NCI-H1930 (cell line): ENCODE measurements at regions not wholly inside any gene's neighbourhood (a gene's known extent, or its start where the extent isn't known, plus 50 kb on each side); places are given as distances from the start of the nearest gene placed in this dataset.

Source experiments
- DNase-seq, 2 experiments: peaks; one replicate each; lab custom pipeline; 2025; lab: John Stamatoyannopoulos, UW

- DNase-seq: no peak
Observed at GRCh38 chr7:57250801-57251200, 118.6 kb upstream of the ZNF479 start.

GRCh38 chr7:57256637-57257375, 124.6 kb upstream of the ZNF479 start:
- no peak for DNase-seq

GRCh38 chr7:57274535-57275283, 142.5 kb upstream of the ZNF479 start:
- no peak for DNase-seq

GRCh38 chr7:57300747-57301146, 149.2 kb upstream of the ZNF716 start:
- no peak for DNase-seq

GRCh38 chr7:57305192-57305748, 144.7 kb upstream of the ZNF716 start:
- DNase-seq: no peak

- no peak for DNase-seq
Observed at GRCh38 chr7:57308631-57309408, 141.2 kb upstream of the ZNF716 start.

- no peak for DNase-seq
Observed at GRCh38 chr7:57327081-57327480, 122.9 kb upstream of the ZNF716 start.

- DNase-seq: no peak
Observed at GRCh38 chr7:57328457-57328856, 121.5 kb upstream of the ZNF716 start.

- no peak for DNase-seq
Observed at GRCh38 chr7:57328963-57329362, 121.0 kb upstream of the ZNF716 start.

GRCh38 chr7:57339198-57339944, 110.6 kb upstream of the ZNF716 start:
- DNase-seq: no peak

- no peak for DNase-seq
Observed at GRCh38 chr7:57342954-57343353, 107.0 kb upstream of the ZNF716 start.

GRCh38 chr7:57343901-57344622, 105.9 kb upstream of the ZNF716 start:
- no peak for DNase-seq

GRCh38 chr7:57344957-57345356, 105.0 kb upstream of the ZNF716 start:
- no peak for DNase-seq

- DNase-seq: no peak
Observed at GRCh38 chr7:57348646-57349269, 101.2 kb upstream of the ZNF716 start.

- no peak for DNase-seq
Observed at GRCh38 chr7:57354195-57354594, 95.8 kb upstream of the ZNF716 start.

- DNase-seq: no peak
Observed at GRCh38 chr7:57354679-57355338, 95.2 kb upstream of the ZNF716 start.

- DNase-seq: no peak
Observed at GRCh38 chr7:57361406-57361805, 88.6 kb upstream of the ZNF716 start.

- no peak for DNase-seq
Observed at GRCh38 chr7:57362868-57363267, 87.1 kb upstream of the ZNF716 start.

GRCh38 chr7:57363321-57363720, 86.7 kb upstream of the ZNF716 start:
- no peak for DNase-seq
